ENCODE measurements at regions not wholly inside any gene's neighbourhood (a gene's known extent, or its start where the extent isn't known, plus 50 kb on each side); places are given as distances from the start of the nearest gene placed in this dataset.

- TF ChIP-seq CTCF (IDR thresholded peaks at IDR 0.05): no peak
- Histone ChIP-seq H3K4me3 (no peak overlapping the region), H3K4me1 (ENCODE audit: low read depth) (no peaks in the 10 kb centered on the region), H3K9me3 (no peaks in the 10 kb centered on the region), H3K36me3 (ENCODE audit: low read depth) (no peaks in the 10 kb centered on the region)
- intact Hi-C loops (cut with DNase I, micrococcal nuclease): no loop called here
- no peak for ATAC-seq
- no peak for DNase-seq
These were observed 50.4 kb upstream of the ARHGAP21 start for GRCh38 chr10:24773939-24774589.

Measured in mucosa of descending colon (tissue), 3 donors.